Neural progenitor cell (in vitro differentiated cells): ENCODE measurements at regions not wholly inside any gene's neighbourhood (a gene's known extent, or its start where the extent isn't known, plus 50 kb on each side); places are given as distances from the start of the nearest gene placed in this dataset.

ENCODE experiments used
- EZH2 ChIP-seq: fragments of 200-600 bp; sonication (generic); IDR thresholded peaks from 2 replicates; pipeline ENCODE4 v1.6.1; 2017; ENCODE audit warnings: antibody characterized with exemption, mild to moderate bottlenecking, moderate library complexity
- EZH2phosphoT487 ChIP-seq: fragments of 200-600 bp; sonication (generic); IDR thresholded peaks from 2 replicates; pipeline ENCODE4 v1.6.1; 2017; ENCODE audit warnings: antibody characterized with exemption
- TF ChIP-seq, protein P1 (sequence below): fragments of 200-600 bp; sonication (generic); IDR thresholded peaks from 2 replicates; pipeline ENCODE4 v1.5.1; 2017; ENCODE audit warnings: antibody characterized with exemption, mild to moderate bottlenecking

DNA sequence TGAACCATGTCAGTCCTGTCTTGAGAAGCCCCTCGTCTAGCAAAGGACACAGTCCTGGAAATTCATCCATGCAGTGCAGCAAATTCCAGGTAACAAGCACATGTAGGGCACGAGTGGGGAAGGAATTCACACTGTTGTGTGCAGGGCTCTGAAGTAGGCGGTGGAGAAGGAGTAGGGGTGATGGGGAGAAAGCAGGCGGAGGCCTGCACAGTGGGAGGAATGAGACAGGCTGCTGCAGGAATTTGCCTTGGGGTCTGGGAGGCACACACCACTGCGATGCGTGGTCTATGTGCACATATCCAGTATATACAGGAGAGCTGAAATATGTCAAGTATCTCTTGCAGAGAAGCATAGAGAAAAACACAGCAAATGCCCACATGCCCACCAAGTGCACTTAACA, 249.2 kb upstream of the IRX2 start:
- TF ChIP-seq, protein P1, sequence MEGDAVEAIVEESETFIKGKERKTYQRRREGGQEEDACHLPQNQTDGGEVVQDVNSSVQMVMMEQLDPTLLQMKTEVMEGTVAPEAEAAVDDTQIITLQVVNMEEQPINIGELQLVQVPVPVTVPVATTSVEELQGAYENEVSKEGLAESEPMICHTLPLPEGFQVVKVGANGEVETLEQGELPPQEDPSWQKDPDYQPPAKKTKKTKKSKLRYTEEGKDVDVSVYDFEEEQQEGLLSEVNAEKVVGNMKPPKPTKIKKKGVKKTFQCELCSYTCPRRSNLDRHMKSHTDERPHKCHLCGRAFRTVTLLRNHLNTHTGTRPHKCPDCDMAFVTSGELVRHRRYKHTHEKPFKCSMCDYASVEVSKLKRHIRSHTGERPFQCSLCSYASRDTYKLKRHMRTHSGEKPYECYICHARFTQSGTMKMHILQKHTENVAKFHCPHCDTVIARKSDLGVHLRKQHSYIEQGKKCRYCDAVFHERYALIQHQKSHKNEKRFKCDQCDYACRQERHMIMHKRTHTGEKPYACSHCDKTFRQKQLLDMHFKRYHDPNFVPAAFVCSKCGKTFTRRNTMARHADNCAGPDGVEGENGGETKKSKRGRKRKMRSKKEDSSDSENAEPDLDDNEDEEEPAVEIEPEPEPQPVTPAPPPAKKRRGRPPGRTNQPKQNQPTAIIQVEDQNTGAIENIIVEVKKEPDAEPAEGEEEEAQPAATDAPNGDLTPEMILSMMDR = no peak
- no peak for TF ChIP-seq EZH2phosphoT487
- TF ChIP-seq EZH2 = no peak
